ENCODE measurements at regions not wholly inside any gene's neighbourhood (a gene's known extent, or its start where the extent isn't known, plus 50 kb on each side); places are given as distances from the start of the nearest gene placed in this dataset.
"Not testable (repeated sequence)": the region's sequence is repeated elsewhere in the genome, so short reads cannot be mapped to it uniquely, and the experiment has no call there.

DNA sequence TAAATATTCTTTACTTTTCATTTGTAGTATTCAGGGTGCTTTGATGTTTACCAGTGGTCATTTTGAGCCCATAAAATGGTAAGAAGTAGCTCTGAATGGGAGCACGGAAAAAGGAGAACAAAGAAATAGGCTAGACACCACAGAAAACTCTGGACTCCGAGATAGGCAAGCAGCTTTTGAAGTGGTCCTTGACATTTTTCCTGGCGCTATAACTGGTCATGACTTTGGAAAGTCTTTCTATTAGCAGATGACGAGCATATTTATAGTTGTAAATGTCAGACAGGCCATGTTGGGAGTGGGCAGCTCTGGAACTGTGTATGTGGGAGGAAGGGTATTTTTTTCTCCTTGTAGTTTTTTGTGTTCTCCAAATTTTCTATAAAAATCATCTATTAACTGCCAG lies 126.1 kb upstream of the POC5 start:
- no peak for DNase-seq

DNA sequence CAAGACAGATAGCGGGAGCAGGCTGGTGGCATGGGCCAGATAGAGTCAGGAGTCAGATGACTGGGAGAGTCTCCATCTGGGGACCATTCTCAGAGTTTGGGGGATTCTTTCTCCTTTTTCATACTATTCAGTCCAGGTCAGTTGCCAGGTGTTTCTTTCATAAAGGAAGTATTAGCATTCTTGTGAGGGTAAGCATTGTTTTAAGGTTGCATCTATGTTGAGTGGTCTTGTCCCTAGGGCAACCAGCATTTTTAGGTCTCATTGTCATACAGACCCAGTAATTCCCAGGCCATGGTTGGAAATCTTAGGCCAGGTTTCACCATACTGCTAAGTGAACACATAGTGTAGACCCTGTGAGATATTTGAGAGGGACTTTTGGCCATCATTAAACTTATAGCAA lies 122.3 kb upstream of the POC5 start:
- no peak for DNase-seq

DNA sequence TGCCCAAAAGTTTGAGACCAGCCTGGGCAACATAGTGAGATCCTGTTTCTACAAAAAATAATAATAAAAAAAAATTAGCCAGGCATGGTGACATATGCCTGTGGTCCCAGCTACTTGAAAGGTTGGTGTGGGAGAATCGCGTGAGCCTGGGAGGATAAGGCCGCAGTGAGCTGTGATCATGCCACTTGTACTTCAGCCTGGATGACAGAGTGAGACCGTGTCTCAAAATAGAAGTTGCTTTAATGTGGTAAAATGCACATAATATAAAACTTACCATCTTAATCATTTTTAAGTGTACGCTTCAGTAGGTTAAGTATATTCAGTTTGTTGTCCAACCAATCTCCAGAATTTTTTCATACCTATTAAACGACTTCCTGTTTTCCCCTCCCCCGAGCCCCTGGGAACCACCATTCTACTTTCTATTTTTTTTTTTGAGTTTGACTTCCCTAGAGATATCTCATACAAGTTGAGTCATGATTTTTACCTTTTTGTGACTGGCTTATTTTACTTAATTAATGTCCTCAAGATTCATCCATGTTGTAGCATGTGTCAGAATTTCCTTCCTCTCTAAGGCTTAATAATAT lies 120.1 kb upstream of the POC5 start:
- no peak for DNase-seq

DNA sequence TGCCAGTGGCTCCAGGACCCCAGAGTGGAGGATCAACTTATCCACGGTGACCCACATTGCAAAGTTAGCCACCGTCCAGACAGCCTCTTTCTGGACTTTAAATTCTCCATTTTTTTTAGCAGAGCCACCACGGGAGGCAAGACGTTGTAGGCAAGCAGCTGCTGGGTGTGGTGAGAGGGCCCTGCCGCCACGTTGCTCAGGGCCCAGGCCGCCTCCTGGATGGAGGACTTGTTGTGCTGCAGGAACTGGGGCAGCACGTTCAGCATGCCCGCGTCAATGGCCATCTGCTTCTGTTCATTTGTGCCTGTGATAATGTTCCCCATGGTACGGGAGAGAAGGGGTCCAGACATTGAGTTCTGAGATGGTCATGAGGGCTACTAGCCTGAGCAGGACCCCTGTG lies 114.3 kb upstream of the POC5 start:
- no peak for DNase-seq

DNA sequence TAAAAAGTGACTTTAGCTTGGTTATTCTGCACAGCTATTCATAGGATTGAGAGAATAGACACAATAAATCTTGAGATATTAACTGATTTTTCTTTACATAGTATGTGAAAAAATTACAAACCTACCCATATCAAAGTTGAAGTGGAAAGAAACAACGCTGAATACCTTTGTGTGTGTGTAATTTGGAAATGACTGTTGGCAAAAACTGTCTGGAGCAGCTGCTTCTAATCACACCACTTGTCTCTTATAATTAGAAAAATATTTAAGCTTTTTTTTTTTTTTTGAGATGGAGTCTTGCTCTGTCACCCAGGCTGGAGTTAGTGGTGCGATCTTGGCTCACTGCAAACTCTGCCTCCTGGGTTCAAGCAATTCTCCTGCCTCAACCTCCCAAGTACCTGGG lies 110.8 kb upstream of the POC5 start:
- DNase-seq, result no peak

DNA sequence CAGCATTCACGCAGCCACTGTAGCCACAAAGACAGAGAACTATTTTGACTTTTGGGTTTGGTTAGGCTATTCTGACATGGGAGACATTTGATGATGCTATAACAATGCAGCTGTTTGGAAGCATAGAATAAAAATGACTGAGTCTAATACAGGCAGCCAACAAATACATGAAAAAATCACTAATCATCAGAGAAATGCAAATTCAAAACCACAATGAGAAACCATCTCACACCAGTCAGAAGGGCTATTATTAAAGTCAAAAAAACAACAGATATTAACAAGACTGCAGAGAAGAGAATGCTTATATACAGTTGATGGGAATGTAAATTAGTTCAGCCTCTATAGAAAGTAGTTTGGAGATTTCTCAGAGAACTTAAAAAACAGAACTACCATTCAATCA lies 107.1 kb upstream of the POC5 start:
- DNase-seq, result no peak

DNA sequence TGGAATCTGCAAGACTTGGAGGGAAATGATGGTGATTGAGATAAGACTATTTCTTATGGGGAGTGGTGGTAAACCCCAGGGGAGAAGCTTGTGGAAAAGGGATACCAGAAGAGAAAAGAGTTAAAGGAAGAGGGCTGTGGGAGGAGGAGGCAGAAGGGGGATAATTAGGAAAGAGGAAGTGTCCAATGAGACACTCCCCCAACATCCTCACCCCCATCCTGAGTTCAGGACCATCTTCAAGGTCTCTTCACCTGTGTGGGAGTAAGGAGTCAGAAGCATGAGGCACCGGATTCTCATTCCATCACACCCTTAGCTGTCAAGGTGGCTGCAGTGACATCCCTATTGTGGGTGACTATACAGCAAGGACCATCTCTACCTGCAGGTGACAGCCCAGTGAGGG lies 106.6 kb upstream of the POC5 start:
- DNase-seq, result no peak

DNA sequence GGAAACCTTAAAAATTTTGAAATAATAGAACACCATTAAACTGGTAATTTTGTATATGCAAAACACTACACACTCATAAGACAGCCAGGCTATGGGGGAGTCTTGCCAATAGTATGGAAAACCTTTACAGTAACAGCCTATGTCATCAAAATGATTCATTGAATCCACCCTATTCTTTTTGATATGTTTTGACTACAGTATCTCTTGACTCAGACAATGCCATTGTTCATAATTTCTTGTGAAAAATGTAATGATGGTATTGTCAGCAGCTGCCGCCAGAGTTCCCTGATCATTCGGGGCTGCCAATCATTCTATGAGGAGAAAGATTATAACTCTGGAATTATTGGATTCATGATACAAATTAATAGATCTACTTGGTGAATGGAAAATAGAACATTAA lies 101.4 kb upstream of the POC5 start:
- no peak for DNase-seq

DNA sequence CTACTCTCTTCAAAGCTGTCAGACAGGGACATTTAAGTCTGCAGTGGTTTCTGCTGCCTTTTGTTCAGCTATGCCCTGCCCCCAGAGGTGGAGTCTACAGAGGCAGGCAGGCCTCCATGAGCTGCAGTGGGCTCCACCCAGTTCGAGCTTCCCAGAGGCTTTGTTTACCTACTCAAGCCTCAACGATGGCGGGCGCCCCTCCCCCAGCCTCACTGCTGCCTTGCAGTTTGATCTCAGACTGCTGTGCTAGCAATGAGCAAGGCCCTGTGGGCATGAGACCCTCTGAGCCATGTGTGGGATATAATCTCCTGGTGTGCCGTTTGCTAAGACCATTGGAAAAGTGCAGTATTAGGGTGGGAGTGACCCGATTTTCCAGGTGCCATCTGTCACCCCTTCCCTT lies 82.5 kb upstream of the POC5 start:
- DNase-seq, result not testable (repeated sequence)

DNA sequence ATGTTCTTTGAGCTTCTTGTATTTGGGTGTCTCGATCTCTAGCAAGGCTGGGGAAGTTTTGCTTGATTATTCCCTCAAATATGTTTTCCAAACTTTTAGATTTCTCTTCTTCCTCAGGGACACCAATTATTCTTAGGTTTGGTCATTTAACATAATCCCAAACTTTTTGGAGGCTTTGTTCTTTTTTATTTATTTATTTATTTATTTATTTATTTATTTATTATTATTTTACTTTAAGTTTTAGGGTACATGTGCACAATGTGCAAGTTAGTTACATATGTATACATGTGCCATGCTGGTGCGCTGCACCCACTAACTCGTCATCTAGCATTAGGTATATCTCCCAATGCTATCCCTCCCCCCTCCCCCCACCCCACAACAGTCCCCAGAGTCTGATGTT lies 52.1 kb upstream of the POC5 start:
- DNase-seq, result not testable (repeated sequence)

Measured in suppressor macrophage (primary cell).